HG02798 (cell line): ENCODE measurements at regions not wholly inside any gene's neighbourhood (a gene's known extent, or its start where the extent isn't known, plus 50 kb on each side); places are given as distances from the start of the nearest gene placed in this dataset.
"Not testable (repeated sequence)": the region's sequence is repeated elsewhere in the genome, so short reads cannot be mapped to it uniquely, and the experiment has no call there.

Experiments used
- ATAC-seq: cut with Tn5 transposase; IDR thresholded peaks from one replicate; pipeline ENCODE4 v1.9.1; 2021; ENCODE audit warnings: mild to moderate bottlenecking; ENCODE audit not compliant: unreplicated experiment, poor library complexity

DNA sequence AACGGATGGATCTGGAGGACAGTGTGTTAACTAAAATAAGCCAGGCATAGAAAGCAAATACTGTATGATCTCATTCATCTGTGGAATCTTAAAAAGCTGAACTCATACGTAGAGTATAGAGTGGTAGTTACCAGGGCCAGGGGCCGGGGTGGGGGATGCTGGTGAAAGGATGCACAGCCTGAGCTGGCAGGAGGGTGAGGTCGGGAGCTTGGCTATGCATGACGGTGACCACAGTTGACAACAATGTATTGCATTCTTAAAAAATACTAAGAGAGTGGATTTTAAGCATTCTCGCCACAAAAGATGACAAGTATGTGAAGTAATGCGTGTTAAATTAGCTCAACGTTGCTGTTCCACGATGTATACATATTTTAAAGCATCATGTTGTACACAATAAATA is 351.3 kb downstream of the TMEM121 start:
- ATAC-seq: no peak

GRCh38 chr14:105878125-105878524 is 351.7 kb downstream of the TMEM121 start:
- ATAC-seq: no peak

GRCh38 chr14:105878554-105878953 is 352.2 kb downstream of the TMEM121 start:
- ATAC-seq: no peak

DNA sequence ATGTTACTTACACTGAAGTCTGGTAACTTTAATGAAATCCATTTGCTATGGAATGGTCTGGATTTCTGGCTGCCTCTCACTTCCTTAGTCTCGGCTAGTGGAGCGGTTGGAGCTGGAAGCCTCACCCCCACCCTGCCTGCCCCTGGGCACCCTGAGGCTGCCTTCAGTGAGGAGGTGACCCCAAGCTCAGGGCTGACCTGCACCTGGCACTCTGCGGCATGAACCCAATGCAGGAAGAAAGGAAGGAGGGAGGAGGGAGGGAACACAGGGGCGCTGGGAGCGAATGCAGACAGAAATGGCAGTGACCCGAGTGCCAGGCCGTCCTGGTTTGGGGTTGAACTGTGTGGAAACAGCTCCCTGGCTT is 353.1 kb downstream of the TMEM121 start:
- no peak for ATAC-seq

- no peak for ATAC-seq
Observed at GRCh38 chr14:105879867-105880561, 353.6 kb downstream of the TMEM121 start.

- ATAC-seq: no peak
Observed at GRCh38 chr14:105880616-105881015, 354.2 kb downstream of the TMEM121 start.

DNA sequence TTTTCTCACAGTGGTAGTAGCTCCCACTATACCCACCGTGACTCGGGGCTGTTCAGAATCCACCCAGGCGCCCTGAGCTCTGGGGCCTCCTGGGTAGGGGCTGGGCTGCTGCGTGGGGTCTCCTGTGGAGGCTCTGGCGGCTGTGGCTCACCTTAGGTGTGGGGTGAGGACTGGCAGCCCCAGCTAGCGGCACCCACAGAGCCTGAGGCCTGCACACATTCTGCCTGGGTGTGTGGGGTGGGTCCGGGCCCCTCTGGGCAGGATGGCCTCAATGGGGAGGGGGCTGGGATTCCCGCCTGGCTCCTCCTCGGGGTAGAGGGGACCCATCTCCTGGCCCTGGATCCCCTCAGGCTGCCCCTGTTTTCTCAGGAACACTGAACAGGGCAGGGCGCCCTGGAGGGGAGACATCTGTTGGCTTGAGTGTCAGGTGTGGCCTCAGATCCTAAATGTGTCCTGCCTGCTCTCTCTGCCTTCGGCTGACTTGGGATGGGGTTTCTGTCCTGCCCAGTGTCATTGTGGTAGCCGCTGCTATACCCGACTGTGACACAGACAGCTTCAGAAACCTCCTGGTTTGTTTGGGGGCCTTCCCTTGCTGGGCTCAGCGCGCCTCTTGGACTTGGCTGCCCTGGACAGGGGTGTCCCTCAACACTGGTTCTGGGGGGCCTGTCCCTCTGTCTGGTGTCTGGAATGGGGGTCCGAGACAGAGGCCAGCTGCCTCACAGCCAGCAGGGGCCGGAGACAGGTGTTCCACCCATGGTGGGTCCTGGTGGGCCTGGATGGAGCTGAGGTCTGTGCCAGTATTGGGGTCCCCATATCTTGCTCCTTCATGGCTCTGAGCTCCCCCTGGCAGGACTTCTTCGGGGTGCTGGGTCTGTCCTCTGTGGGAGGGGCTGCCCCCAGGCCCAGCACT is 354.9 kb downstream of the TMEM121 start:
- ATAC-seq: no peak

DNA sequence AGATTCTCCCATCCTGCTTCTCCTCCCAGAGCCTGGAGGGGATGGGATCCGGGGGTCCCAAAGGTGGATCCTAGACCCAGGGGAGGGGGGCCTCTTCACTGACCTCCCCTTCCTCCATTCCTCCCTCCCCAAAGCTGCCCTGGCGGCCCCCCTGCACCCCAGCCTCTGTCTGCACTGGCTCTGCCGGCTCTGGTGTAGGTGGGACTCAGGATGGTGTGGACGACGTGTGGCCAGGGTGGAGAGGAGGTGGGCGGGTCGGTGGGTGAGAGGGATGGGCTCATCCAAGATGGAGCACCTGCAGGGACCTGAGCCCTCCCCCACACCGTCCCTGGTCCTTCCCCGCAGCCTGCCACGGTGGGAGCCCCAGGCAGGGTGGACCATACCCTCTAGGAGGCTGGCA is 355.6 kb downstream of the TMEM121 start:
- ATAC-seq: not testable (repeated sequence)

GRCh38 chr14:105882626-105883025 is 356.2 kb downstream of the TMEM121 start:
- ATAC-seq: no peak

DNA sequence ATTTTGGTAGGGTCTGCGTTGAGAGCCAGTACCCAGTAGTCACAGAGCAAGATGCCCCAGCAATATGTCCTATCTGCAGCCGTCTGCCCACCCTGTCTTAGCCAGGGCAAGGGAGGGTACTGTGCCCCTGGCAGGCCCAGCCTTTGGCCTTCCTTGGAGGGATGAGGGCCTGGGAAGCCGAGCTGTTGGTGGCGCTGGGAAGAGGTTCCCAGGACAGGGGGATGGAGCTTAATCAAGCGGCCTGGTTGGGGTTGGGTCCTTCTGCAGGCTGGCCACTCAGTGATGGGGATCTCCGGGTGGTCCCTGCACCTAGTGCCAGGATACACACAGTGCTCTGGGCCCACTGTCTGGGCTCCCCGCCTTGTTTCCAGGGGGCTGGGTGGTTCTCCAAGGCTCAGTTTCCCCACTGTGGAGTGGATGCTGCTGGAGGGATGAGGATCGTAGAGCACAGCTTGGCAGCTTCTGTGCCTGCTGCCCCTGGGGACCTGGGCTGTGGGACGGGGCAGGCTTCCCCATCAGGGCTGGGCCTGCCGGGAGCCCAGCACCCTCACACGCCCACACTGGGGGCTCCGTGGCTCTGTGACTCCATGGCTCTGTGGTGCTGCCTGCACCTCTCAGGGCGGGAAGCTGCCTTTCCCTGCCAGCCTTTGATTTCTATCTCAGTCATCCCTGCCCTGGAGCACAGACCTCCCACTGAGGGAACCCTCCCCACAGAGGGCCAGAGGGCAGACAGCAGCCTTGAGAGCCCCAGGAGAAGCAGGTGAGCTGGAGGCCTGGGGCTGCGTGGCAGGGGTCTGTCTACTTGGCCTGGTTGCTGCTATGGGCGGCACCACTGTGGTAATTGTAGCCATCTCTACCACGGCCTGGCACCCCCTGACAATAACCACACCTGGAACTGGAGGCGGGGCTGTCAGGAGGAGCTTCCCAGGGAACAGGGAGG is 357.0 kb downstream of the TMEM121 start:
- ATAC-seq: no peak

DNA sequence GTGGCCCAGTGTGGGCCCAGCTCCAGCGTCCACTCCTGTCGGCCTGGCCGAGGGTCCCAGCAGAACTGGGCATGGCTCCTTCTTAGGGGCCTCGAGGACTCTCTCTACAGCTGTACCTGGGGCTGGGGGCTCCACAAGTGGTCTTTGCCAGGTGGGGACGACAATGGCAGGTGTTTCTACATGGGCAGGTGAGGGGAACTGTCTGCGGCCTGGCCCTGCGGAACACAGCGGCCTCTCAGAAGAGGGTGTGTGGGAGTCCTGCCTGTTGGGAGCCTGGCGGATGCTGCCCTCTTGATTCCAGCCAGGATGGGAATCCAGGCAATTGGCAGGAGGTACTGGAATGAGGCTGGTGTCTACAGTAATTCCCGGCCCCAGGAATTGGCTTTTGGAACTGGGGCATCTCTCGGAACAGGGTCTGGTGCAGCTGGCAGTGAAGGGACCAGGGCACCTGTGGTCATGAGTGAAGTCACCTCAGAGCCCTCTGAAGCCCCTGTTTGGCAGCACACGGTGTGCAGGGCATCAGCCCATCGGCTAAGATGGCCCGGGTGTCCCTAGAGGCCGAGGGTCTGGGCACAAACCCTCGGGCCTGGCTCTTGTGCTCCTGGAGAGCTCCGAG is 357.9 kb downstream of the TMEM121 start:
- not testable (repeated sequence) for ATAC-seq

GRCh38 chr14:105884808-105885281 is 358.5 kb downstream of the TMEM121 start:
- no peak for ATAC-seq

GRCh38 chr14:105885561-105886320 is 359.4 kb downstream of the TMEM121 start:
- ATAC-seq: no peak

DNA sequence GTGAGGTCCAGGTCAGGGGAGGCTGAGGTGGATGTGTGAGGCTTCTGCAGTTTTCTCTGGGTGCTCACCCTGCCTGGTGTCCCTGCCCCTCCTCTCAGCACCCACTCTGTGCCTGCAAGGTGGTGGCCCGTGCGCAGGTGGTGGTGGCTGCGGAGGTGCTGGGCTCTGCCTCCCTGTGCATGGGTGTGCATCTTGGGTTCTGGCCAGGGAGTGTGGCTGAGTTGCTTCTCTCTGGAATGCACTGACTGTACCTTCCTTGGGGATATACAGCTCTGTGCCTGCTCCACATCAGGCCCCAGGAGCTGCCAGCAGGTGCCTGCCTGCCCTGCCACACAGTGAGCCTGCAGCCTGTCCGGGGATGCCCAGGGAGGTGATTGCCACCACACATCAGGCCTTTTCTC is 360.4 kb downstream of the TMEM121 start:
- ATAC-seq: not testable (repeated sequence)

GRCh38 chr14:105887692-105888091 is 361.3 kb downstream of the TMEM121 start:
- ATAC-seq: no peak

- ATAC-seq: no peak
Observed at GRCh38 chr14:105888151-105888550, 361.8 kb downstream of the TMEM121 start.

GRCh38 chr14:105888784-105889665 is 362.6 kb downstream of the TMEM121 start:
- no peak for ATAC-seq
